LNCaP clone FGC (cell line): ENCODE measurements at regions not wholly inside any gene's neighbourhood (a gene's known extent, or its start where the extent isn't known, plus 50 kb on each side); places are given as distances from the start of the nearest gene placed in this dataset.
"Not testable (repeated sequence)": the region's sequence is repeated elsewhere in the genome, so short reads cannot be mapped to it uniquely, and the experiment has no call there.

Source experiments
- DNase-seq: peaks from one replicate; pipeline ENCODE4 v3.0.0-alpha.2; 2011; ENCODE audit warnings: low read depth
- H3K4me3 ChIP-seq: 2 replicates; pipeline ENCODE4 v1.5.1; 2011; ENCODE audit warnings: mild to moderate bottlenecking, low read depth, low read length, control low read depth
- TF ChIP-seq, protein P1 (sequence below): IDR thresholded peaks from 2 replicates; pipeline ENCODE4 v1.5.1; 2012; ENCODE audit warnings: mild to moderate bottlenecking; ENCODE audit not compliant: control insufficient read depth, insufficient read depth; ENCODE audit errors: extremely low read depth

DNA sequence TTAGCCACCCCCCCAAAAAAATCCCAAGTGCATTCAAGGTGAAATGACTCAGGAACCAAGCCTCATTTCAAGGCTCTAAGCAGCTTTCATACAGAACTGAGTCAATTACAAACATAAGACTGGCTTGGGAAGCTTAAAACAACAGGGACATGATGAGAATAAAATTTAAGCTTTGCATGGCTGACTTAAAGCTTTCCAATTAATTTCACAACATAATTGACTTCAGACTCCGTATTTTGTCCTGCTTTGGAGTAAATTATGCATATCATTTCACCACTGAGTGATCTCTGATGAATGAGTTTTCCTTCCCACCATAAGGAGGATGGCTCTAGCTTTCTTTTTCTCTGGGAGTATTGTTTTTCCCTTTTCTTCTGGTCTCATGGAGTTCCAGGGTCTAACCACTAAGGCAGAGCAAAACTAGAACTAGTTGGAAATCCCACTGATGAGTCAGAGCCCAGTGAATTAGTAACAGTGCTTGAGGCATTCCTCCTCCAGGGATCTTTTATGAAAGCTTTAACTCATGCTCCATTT is 72.8 kb downstream of the XCL2 start:
- TF ChIP-seq, protein P1, sequence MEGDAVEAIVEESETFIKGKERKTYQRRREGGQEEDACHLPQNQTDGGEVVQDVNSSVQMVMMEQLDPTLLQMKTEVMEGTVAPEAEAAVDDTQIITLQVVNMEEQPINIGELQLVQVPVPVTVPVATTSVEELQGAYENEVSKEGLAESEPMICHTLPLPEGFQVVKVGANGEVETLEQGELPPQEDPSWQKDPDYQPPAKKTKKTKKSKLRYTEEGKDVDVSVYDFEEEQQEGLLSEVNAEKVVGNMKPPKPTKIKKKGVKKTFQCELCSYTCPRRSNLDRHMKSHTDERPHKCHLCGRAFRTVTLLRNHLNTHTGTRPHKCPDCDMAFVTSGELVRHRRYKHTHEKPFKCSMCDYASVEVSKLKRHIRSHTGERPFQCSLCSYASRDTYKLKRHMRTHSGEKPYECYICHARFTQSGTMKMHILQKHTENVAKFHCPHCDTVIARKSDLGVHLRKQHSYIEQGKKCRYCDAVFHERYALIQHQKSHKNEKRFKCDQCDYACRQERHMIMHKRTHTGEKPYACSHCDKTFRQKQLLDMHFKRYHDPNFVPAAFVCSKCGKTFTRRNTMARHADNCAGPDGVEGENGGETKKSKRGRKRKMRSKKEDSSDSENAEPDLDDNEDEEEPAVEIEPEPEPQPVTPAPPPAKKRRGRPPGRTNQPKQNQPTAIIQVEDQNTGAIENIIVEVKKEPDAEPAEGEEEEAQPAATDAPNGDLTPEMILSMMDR = no peak
- H3K4me3 ChIP-seq = no peak overlapping the region
- no peak for DNase-seq

- no peak overlapping the region for H3K4me3 ChIP-seq
- TF ChIP-seq, protein P1 = no peak
- DNase-seq = no peak
Measured at GRCh38 chr1:168469690-168470089, 74.1 kb downstream of the XCL2 start.

DNA sequence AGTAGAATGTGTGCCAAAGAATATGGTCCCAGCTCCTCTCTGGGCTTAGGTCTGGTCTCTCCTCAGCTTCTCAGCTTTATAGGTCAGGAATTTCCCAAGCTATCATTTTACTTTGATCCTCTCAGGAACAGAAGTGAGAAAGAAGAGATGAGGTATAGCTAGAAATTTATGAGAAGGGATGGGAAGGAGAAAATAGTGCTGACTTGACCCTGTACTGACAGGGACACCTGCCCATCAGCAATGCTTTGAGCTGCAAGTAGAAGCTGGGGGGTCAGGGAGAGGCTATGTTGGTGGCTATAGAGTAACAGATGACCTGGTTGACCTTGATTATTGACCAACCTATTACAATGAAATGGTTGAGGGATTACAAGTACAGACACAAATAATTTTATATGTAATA is 75.0 kb downstream of the XCL2 start:
- TF ChIP-seq, protein P1 = no peak
- no peak overlapping the region for H3K4me3 ChIP-seq
- no peak for DNase-seq

GRCh38 chr1:168468042-168468809 is 75.6 kb downstream of the XCL2 start:
- no peak for DNase-seq
- TF ChIP-seq, protein P1 = no peak
- no peak overlapping the region for H3K4me3 ChIP-seq

GRCh38 chr1:168467452-168467851 is 76.3 kb downstream of the XCL2 start:
- TF ChIP-seq, protein P1 = no peak
- no peak overlapping the region for H3K4me3 ChIP-seq
- DNase-seq = no peak

GRCh38 chr1:168466714-168467131 is 77.1 kb downstream of the XCL2 start:
- no peak overlapping the region for H3K4me3 ChIP-seq
- TF ChIP-seq, protein P1 = no peak
- DNase-seq = no peak

- TF ChIP-seq, protein P1 = no peak
- H3K4me3 ChIP-seq = no peak overlapping the region
- no peak for DNase-seq
Measured at GRCh38 chr1:168466092-168466713, 77.6 kb downstream of the XCL2 start.

DNA sequence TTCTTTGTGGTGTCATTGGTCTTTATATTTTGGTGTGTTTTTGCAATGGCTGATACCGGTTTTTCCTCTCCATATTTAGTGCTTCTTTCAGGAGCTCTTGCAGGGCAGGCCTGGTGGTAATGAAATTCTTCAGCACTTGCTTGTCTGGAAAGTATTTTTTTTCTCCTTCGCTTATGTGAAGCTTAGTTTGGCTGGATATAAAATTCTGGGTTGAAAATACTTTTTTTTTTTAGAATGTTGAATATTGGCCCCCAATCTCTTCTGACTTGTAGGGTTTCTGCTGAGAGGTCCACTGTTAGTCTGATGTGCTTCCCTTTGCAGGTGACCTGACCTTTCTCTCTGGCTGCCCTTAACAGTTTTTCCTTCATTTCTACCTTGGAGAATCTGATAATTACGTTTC is 82.7 kb downstream of the XCL2 start:
- not testable (repeated sequence) for H3K4me3 ChIP-seq, DNase-seq

GRCh38 chr1:168457296-168457695 is 86.5 kb downstream of the XCL2 start:
- not testable (repeated sequence) for H3K4me3 ChIP-seq, DNase-seq
